WTC11 (cell line): ENCODE measurements at regions not wholly inside any gene's neighbourhood (a gene's known extent, or its start where the extent isn't known, plus 50 kb on each side); places are given as distances from the start of the nearest gene placed in this dataset.

Experiments used
- ATAC-seq: fragments of 200-7000 bp; cut with Tn5 transposase; 2 replicates; pipeline ENCODE4 v1.10.0; 2021; ENCODE audit warnings: mild to moderate bottlenecking, moderate library complexity
- CTCF ChIA-PET: fragments of 300-600 bp; sonication (Branson Sonifier 250); formaldehyde crosslinking; loops from one replicate; lab custom pipeline; 2021; ENCODE audit warnings: antibody characterized with exemption; lab: Charles Lee
- POLR2A ChIA-PET: fragments of 350-600 bp; sonication (Branson Sonifier 250); formaldehyde crosslinking; loops from one replicate; lab custom pipeline; 2021; ENCODE audit warnings: antibody characterized with exemption; lab: Charles Lee
- DNase-seq: peaks from one replicate; pipeline ENCODE4 v3.0.0; 2021; ENCODE audit warnings: low spot score
- H3K27ac Mint-ChIP-seq: 2 replicates; pipeline ENCODE4 v1.8.0; 2021; ENCODE audit warnings: mixed read lengths
- H3K27me3 Mint-ChIP-seq: 2 replicates; pipeline ENCODE4 v1.8.0; 2021; ENCODE audit warnings: low read depth, mild to moderate bottlenecking, moderate library complexity, mixed read lengths
- H3K36me3 Mint-ChIP-seq: 2 replicates; pipeline ENCODE4 v1.8.0; 2021; ENCODE audit warnings: mixed read lengths
- H3K4me1 Mint-ChIP-seq: 2 replicates; pipeline ENCODE4 v1.8.0; 2022; ENCODE audit warnings: mixed read lengths
- H3K4me3 Mint-ChIP-seq: 2 replicates; pipeline ENCODE4 v1.8.0; 2021; ENCODE audit warnings: mild to moderate bottlenecking, moderate library complexity, mixed read lengths
- H3K9me3 Mint-ChIP-seq: 2 replicates; pipeline ENCODE4 v1.8.0; 2021; ENCODE audit warnings: mixed read lengths
- CDX4 ChIP-seq: fragments of 250-450 bp; sonication (Bioruptor Pico); IDR thresholded peaks from 2 replicates; pipeline ENCODE4 v1.9.0; 2021; ENCODE audit warnings: moderate library complexity, mild to moderate bottlenecking, inconsistent platforms, borderline replicate concordance
- ELF4 ChIP-seq: sonication (generic); formaldehyde crosslinking; IDR thresholded peaks from 2 replicates; pipeline ENCODE4 v1.8.1; 2022; ENCODE audit warnings: low read depth, mild to moderate bottlenecking, moderate library complexity, missing genetic modification reagents
- EMX1 ChIP-seq: fragments of 250-450 bp; sonication (Bioruptor Pico); IDR thresholded peaks from 2 replicates; pipeline ENCODE4 v1.8.0; 2021; ENCODE audit warnings: mild to moderate bottlenecking
- ETV6 ChIP-seq: sonication (generic); formaldehyde crosslinking; IDR thresholded peaks from 2 replicates; pipeline ENCODE4 v1.8.1; 2022; ENCODE audit warnings: mild to moderate bottlenecking, missing genetic modification reagents
- FOXK1 ChIP-seq: sonication (generic); formaldehyde crosslinking; IDR thresholded peaks from 2 replicates; pipeline ENCODE4 v1.8.0; 2022; ENCODE audit warnings: mild to moderate bottlenecking, moderate library complexity, missing genetic modification reagents
- JAZF1 ChIP-seq: fragments of 250-450 bp; sonication (Bioruptor Pico); IDR thresholded peaks from 2 replicates; pipeline ENCODE4 v1.9.0; 2021; ENCODE audit warnings: moderate library complexity, mild to moderate bottlenecking, inconsistent platforms
- MYBL2 ChIP-seq: sonication (generic); formaldehyde crosslinking; IDR thresholded peaks from 2 replicates; pipeline ENCODE4 v1.8.1; 2023; ENCODE audit warnings: mild to moderate bottlenecking, moderate library complexity, missing genetic modification reagents
- RORB ChIP-seq: fragments of 250-450 bp; sonication (Bioruptor Pico); IDR thresholded peaks from 2 replicates; pipeline ENCODE4 v1.9.0; 2021; ENCODE audit warnings: mild to moderate bottlenecking
- SMAD3 ChIP-seq: sonication (generic); formaldehyde crosslinking; IDR thresholded peaks from 2 replicates; pipeline ENCODE4 v1.8.0; 2022; ENCODE audit warnings: missing genetic modification reagents, mild to moderate bottlenecking, borderline replicate concordance
- SMAD4 ChIP-seq: sonication (generic); formaldehyde crosslinking; IDR thresholded peaks from 2 replicates; pipeline ENCODE4 v1.8.0; 2022; ENCODE audit warnings: mild to moderate bottlenecking, missing genetic modification reagents
- SOX15 ChIP-seq: fragments of 250-450 bp; sonication (Bioruptor Pico); IDR thresholded peaks from 2 replicates; pipeline ENCODE4 v1.9.0; 2021; ENCODE audit warnings: mild to moderate bottlenecking
- ZBTB43 ChIP-seq: sonication (generic); formaldehyde crosslinking; IDR thresholded peaks from 2 replicates; pipeline ENCODE4 v1.8.1; 2023; ENCODE audit warnings: mild to moderate bottlenecking, missing genetic modification reagents
- ZNF416 ChIP-seq: fragments of 250-450 bp; sonication (Bioruptor Pico); IDR thresholded peaks from 2 replicates; pipeline ENCODE4 v1.9.0; 2021; ENCODE audit warnings: mild to moderate bottlenecking, inconsistent platforms
- ZNF423 ChIP-seq: fragments of 250-450 bp; sonication (Bioruptor Pico); IDR thresholded peaks from 2 replicates; pipeline ENCODE4 v2.1.2; 2022; ENCODE audit warnings: mild to moderate bottlenecking, moderate library complexity
- TF ChIP-seq, protein P1 (sequence below): sonication (generic); formaldehyde crosslinking; IDR thresholded peaks from 2 replicates; pipeline ENCODE4 v1.8.1; 2022; ENCODE audit warnings: low read depth, mild to moderate bottlenecking, moderate library complexity, missing genetic modification reagents, borderline replicate concordance
- TF ChIP-seq, protein P2 (sequence below): sonication (generic); formaldehyde crosslinking; IDR thresholded peaks from 2 replicates; pipeline ENCODE4 v1.8.0; 2022; ENCODE audit warnings: mild to moderate bottlenecking, missing genetic modification reagents
- TF ChIP-seq, protein P3 (sequence below): sonication (generic); formaldehyde crosslinking; IDR thresholded peaks from 2 replicates; pipeline ENCODE4 v1.8.1; 2023; ENCODE audit warnings: mild to moderate bottlenecking, missing genetic modification reagents, moderate library complexity
- TF ChIP-seq, protein P4 (sequence below): sonication (generic); formaldehyde crosslinking; IDR thresholded peaks from 2 replicates; pipeline ENCODE4 v1.8.1; 2023; ENCODE audit warnings: mild to moderate bottlenecking, missing genetic modification reagents
- TF ChIP-seq, protein P5 (sequence below): sonication (generic); formaldehyde crosslinking; IDR thresholded peaks from 2 replicates; pipeline ENCODE4 v1.8.1; 2023; ENCODE audit warnings: mild to moderate bottlenecking, moderate library complexity, missing genetic modification reagents

DNA sequence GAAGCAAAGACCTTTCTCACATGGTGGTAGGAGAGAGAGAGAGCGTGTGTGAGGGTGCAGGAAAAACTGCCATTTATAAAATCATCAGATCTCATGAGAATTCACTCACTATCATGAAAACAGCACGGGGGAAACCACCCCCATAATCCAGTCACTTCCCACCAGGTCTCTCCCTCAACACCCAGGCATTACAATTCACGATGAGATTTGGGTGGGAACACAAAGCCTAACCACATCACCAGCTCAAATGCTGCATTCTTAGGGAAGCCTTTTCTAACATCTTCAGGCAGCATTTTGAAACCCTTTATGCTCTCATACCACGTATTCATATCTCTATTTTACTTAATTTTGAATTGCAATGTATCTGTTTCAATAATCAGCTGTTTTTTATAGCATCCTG is 165.9 kb downstream of the TMTC3 start (continued):
- no peak for TF ChIP-seq CDX4 (CRISPR knock-in tag)
- no peak for TF ChIP-seq SOX15
- TF ChIP-seq EMX1: no peak
- TF ChIP-seq, protein P1, sequence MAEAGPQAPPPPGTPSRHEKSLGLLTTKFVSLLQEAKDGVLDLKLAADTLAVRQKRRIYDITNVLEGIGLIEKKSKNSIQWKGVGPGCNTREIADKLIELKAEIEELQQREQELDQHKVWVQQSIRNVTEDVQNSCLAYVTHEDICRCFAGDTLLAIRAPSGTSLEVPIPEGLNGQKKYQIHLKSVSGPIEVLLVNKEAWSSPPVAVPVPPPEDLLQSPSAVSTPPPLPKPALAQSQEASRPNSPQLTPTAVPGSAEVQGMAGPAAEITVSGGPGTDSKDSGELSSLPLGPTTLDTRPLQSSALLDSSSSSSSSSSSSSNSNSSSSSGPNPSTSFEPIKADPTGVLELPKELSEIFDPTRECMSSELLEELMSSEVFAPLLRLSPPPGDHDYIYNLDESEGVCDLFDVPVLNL (CRISPR knock-in tag): no peak
- no peak for TF ChIP-seq FOXK1 (CRISPR knock-in tag)

DNA sequence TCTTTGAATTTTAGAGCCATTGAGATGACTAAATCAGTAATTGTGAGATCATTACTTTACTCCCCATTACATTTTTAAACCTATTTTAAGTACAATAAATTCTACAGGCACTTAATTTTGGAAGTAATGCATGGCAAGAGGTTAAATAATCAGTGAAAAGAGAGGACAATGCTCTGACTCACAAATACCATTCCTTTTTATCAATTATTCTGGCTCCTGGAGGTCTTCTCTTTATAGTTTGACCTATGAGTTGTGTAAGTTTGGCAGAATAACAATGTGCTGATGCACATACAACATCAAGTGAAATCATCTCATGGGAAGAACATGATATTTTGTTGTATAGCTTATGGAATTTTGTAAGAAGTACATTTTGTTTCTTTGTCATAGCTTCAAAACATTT is 166.7 kb downstream of the TMTC3 start:
- Mint-ChIP-seq H3K4me1 (no peaks in the 10 kb centered on the region), H3K4me3 (no peak overlapping the region), H3K27me3 (no peaks in the 10 kb centered on the region), H3K27ac (no peak overlapping the region), H3K9me3 (no peaks in the 10 kb centered on the region), H3K36me3 (no peaks in the 10 kb centered on the region)
- ChIA-PET CTCF (no interaction called here), POLR2A (no interaction called here)
- TF ChIP-seq ZNF423 (CRISPR knock-in tag) (no peak), ETV6 (CRISPR knock-in tag) (no peak), SMAD4 (CRISPR knock-in tag) (no peak), JAZF1 (CRISPR knock-in tag) (no peak), ZNF416 (CRISPR knock-in tag) (no peak), SMAD3 (CRISPR knock-in tag) (no peak), ELF4 (CRISPR knock-in tag) (no peak), MYBL2 (CRISPR knock-in tag) (no peak), RORB (no peak), ZBTB43 (CRISPR knock-in tag) (no peak)
- TF ChIP-seq, protein P2, sequence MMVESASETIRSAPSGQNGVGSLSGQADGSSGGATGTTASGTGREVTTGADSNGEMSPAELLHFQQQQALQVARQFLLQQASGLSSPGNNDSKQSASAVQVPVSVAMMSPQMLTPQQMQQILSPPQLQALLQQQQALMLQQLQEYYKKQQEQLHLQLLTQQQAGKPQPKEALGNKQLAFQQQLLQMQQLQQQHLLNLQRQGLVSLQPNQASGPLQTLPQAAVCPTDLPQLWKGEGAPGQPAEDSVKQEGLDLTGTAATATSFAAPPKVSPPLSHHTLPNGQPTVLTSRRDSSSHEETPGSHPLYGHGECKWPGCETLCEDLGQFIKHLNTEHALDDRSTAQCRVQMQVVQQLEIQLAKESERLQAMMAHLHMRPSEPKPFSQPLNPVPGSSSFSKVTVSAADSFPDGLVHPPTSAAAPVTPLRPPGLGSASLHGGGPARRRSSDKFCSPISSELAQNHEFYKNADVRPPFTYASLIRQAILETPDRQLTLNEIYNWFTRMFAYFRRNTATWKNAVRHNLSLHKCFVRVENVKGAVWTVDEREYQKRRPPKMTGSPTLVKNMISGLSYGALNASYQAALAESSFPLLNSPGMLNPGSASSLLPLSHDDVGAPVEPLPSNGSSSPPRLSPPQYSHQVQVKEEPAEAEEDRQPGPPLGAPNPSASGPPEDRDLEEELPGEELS (CRISPR knock-in tag): no peak
- TF ChIP-seq, protein P3, sequence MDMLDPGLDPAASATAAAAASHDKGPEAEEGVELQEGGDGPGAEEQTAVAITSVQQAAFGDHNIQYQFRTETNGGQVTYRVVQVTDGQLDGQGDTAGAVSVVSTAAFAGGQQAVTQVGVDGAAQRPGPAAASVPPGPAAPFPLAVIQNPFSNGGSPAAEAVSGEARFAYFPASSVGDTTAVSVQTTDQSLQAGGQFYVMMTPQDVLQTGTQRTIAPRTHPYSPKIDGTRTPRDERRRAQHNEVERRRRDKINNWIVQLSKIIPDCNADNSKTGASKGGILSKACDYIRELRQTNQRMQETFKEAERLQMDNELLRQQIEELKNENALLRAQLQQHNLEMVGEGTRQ (CRISPR knock-in tag): no peak
- TF ChIP-seq, protein P4, sequence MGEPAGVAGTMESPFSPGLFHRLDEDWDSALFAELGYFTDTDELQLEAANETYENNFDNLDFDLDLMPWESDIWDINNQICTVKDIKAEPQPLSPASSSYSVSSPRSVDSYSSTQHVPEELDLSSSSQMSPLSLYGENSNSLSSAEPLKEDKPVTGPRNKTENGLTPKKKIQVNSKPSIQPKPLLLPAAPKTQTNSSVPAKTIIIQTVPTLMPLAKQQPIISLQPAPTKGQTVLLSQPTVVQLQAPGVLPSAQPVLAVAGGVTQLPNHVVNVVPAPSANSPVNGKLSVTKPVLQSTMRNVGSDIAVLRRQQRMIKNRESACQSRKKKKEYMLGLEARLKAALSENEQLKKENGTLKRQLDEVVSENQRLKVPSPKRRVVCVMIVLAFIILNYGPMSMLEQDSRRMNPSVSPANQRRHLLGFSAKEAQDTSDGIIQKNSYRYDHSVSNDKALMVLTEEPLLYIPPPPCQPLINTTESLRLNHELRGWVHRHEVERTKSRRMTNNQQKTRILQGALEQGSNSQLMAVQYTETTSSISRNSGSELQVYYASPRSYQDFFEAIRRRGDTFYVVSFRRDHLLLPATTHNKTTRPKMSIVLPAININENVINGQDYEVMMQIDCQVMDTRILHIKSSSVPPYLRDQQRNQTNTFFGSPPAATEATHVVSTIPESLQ: no peak
- TF ChIP-seq, protein P5, sequence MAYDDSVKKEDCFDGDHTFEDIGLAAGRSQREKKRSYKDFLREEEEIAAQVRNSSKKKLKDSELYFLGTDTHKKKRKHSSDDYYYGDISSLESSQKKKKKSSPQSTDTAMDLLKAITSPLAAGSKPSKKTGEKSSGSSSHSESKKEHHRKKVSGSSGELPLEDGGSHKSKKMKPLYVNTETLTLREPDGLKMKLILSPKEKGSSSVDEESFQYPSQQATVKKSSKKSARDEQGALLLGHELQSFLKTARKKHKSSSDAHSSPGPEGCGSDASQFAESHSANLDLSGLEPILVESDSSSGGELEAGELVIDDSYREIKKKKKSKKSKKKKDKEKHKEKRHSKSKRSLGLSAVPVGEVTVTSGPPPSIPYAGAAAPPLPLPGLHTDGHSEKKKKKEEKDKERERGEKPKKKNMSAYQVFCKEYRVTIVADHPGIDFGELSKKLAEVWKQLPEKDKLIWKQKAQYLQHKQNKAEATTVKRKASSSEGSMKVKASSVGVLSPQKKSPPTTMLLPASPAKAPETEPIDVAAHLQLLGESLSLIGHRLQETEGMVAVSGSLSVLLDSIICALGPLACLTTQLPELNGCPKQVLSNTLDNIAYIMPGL (CRISPR knock-in tag): no peak
- TF ChIP-seq, protein P1 (CRISPR knock-in tag): no peak
- DNase-seq (no peak), ATAC-seq (no peak)
